B cell (primary cell): ENCODE measurements at regions not wholly inside any gene's neighbourhood (a gene's known extent, or its start where the extent isn't known, plus 50 kb on each side); places are given as distances from the start of the nearest gene placed in this dataset.

Experiments
- CTCF ChIP-seq: fragments of 200-600 bp; IDR thresholded peaks from one replicate; pipeline ENCODE4 v1.8.0; 2022; ENCODE audit warnings: antibody characterized with exemption, mild to moderate bottlenecking
- EZH2 ChIP-seq: IDR thresholded peaks from 2 replicates; pipeline ENCODE4 v1.6.1; 2012; ENCODE audit warnings: borderline replicate concordance, low read depth, mild to moderate bottlenecking, moderate library complexity, low read length; ENCODE audit not compliant: insufficient read depth, poor library complexity, severe bottlenecking

GRCh38 chr2:15828576-15828975 is 111.8 kb upstream of the MYCN start:
- TF ChIP-seq EZH2 (no peak), CTCF (no peak)
